Loucy (cell line): ENCODE measurements at regions not wholly inside any gene's neighbourhood (a gene's known extent, or its start where the extent isn't known, plus 50 kb on each side); places are given as distances from the start of the nearest gene placed in this dataset.

Experiments used
- EZH2phosphoT487 ChIP-seq: fragments of 200-600 bp; IDR thresholded peaks from 2 replicates; pipeline ENCODE4 v1.6.1; 2018; ENCODE audit warnings: antibody characterized with exemption, mild to moderate bottlenecking, moderate library complexity, borderline replicate concordance
- TF ChIP-seq, protein P1 (sequence below): fragments of 200-600 bp; sonication (generic); conservative IDR thresholded peaks from 2 replicates; pipeline ENCODE4 v1.5.1; 2014; ENCODE audit warnings: mild to moderate bottlenecking, antibody characterized with exemption, low read length

DNA sequence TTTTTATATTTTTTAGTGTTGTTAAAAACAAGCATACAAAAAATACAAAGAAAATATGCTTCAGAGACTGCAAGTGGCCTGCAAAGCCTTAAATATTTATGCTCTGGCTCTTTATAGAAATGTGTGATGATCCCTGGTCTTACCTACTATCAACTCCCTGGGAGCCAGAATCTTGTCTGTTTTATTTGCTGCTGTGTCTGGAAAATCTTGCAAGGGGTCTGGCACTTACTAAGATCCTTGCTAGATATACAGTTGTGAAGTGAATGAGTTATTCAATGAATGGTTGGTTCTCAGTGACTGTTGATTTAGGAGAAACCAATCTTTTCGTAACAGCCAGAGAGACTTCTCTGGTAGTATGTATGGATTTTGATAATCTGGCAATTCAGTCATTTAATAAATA, 521.0 kb upstream of the CFAP20DC start:
- TF ChIP-seq, protein P1, sequence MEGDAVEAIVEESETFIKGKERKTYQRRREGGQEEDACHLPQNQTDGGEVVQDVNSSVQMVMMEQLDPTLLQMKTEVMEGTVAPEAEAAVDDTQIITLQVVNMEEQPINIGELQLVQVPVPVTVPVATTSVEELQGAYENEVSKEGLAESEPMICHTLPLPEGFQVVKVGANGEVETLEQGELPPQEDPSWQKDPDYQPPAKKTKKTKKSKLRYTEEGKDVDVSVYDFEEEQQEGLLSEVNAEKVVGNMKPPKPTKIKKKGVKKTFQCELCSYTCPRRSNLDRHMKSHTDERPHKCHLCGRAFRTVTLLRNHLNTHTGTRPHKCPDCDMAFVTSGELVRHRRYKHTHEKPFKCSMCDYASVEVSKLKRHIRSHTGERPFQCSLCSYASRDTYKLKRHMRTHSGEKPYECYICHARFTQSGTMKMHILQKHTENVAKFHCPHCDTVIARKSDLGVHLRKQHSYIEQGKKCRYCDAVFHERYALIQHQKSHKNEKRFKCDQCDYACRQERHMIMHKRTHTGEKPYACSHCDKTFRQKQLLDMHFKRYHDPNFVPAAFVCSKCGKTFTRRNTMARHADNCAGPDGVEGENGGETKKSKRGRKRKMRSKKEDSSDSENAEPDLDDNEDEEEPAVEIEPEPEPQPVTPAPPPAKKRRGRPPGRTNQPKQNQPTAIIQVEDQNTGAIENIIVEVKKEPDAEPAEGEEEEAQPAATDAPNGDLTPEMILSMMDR = no peak
- TF ChIP-seq EZH2phosphoT487 = no peak
